Endothelial cell of umbilical vein (primary cell): ENCODE measurements at regions not wholly inside any gene's neighbourhood (a gene's known extent, or its start where the extent isn't known, plus 50 kb on each side); places are given as distances from the start of the nearest gene placed in this dataset.

Experiments
- BruUV-seq: library from RNA; stranded (reverse); fragments of 400-500 nt; replicated peaks from 2 replicates; lab custom pipeline; 2021; lab: Mats Ljungman, UMichigan
- CTCF ChIA-PET: fragments of 300-600, 350-600 bp; sonication (Branson Sonifier 250); formaldehyde crosslinking; loops from one replicate; lab custom pipeline; 2021; ENCODE audit warnings: antibody characterized with exemption, inconsistent platforms; lab: Charles Lee
- POLR2A ChIA-PET: fragments of 300-600, 350-600 bp; sonication (Branson Sonifier 250); formaldehyde crosslinking; loops from one replicate; lab custom pipeline; 2021; ENCODE audit warnings: antibody characterized with exemption, inconsistent platforms; lab: Charles Lee
- DNase-seq: peaks from one replicate; pipeline ENCODE4 v3.0.0-alpha.2; 2011; ENCODE audit warnings: low read depth, low spot score
- FAIRE-seq: peaks from 2 replicates; lab custom pipeline; 2011; peaks lifted over from hg19 to GRCh38; lab: Jason Lieb, UNC
- H2AFZ ChIP-seq: 2 replicates; pipeline ENCODE4 v1.6.0; 2012; ENCODE audit warnings: low read depth, low read length, control low read depth, inconsistent platforms
- H3K27ac ChIP-seq: 2 replicates; pipeline ENCODE4 v1.5.1; 2011; ENCODE audit warnings: low read depth, mild to moderate bottlenecking, control low read depth, low read length, moderate library complexity; ENCODE audit not compliant: insufficient read depth
- H3K27me3 ChIP-seq, 2 experiments: 2 replicates each; pipeline versions ENCODE4 v1.6.0 to v1.6.1; 2011; ENCODE audit warnings: low read length in 2 of 2, mixed read lengths in 1 of 2; ENCODE audit not compliant: control insufficient read depth in 2 of 2, insufficient read depth in 2 of 2
- H3K36me3 ChIP-seq, 2 experiments: 2 replicates in 1 of 2; 3 replicates in 1 of 2; pipeline ENCODE4 v1.5.1; 2011; ENCODE audit warnings: low read length in 2 of 2, mild to moderate bottlenecking in 1 of 2, moderate library complexity in 1 of 2; ENCODE audit not compliant: control insufficient read depth in 2 of 2, insufficient read depth in 2 of 2; ENCODE audit errors: extremely low read depth in 1 of 2
- H3K4me1 ChIP-seq: 3 replicates; pipeline ENCODE4 v1.5.1; 2011; ENCODE audit warnings: mild to moderate bottlenecking, low read length; ENCODE audit not compliant: control insufficient read depth, insufficient read depth; ENCODE audit errors: extremely low read depth
- H3K4me2 ChIP-seq: 2 replicates; pipeline ENCODE4 v1.6.1; 2011; ENCODE audit warnings: low read length, control low read depth, mixed read lengths; ENCODE audit not compliant: insufficient read depth
- H3K4me3 ChIP-seq, 3 experiments: fragments of 200-600 bp in 1 of 3; sonication (generic), shearing (Covaris generic) in 1 of 3; replicated peaks in 1 of 3; 2 replicates each; pipeline ENCODE4 v1.5.1; 2011 to 2016; ENCODE audit warnings: control low read depth in 3 of 3, low read length in 3 of 3, mild to moderate bottlenecking in 2 of 3, inconsistent platforms in 1 of 3, low read depth in 1 of 3, moderate library complexity in 1 of 3; ENCODE audit not compliant: insufficient read depth in 1 of 3
- H3K79me2 ChIP-seq: 2 replicates; pipeline ENCODE4 v1.6.0; 2012; ENCODE audit warnings: low read length, inconsistent platforms; ENCODE audit not compliant: control insufficient read depth, insufficient read depth
- H3K9ac ChIP-seq: replicated peaks from 2 replicates; pipeline ENCODE3; 2011; ENCODE audit warnings: low read length, control low read depth; ENCODE audit not compliant: insufficient read depth; ENCODE audit errors: extremely low read depth
- H3K9me1 ChIP-seq: replicated peaks from 3 replicates; pipeline ENCODE4 v1.6.0; 2011; ENCODE audit warnings: mild to moderate bottlenecking, low read length; ENCODE audit not compliant: control insufficient read depth, insufficient read depth; ENCODE audit errors: extremely low read depth
- H3K9me3 ChIP-seq: replicated peaks from 2 replicates; pipeline ENCODE4 v1.5.1; 2012; ENCODE audit warnings: low read length, inconsistent platforms; ENCODE audit not compliant: control insufficient read depth, insufficient read depth
- H4K20me1 ChIP-seq: replicated peaks from 2 replicates; pipeline ENCODE3; 2011; ENCODE audit warnings: mild to moderate bottlenecking, low read length; ENCODE audit not compliant: control insufficient read depth, insufficient read depth; ENCODE audit errors: extremely low read depth
- EZH2 ChIP-seq: IDR thresholded peaks from 2 replicates; pipeline ENCODE4 v1.6.1; 2012; ENCODE audit warnings: borderline replicate concordance, low read depth, mild to moderate bottlenecking, moderate library complexity, low read length, inconsistent platforms; ENCODE audit not compliant: severe bottlenecking
- FOS ChIP-seq: IDR thresholded peaks from 2 replicates; pipeline ENCODE4 v1.6.1; 2011; ENCODE audit warnings: mild to moderate bottlenecking, low read length, moderate library complexity, borderline replicate concordance; ENCODE audit not compliant: insufficient read depth
- GATA2 ChIP-seq: IDR thresholded peaks from 2 replicates; pipeline ENCODE4 v1.7.0; 2011; ENCODE audit warnings: low read depth, mild to moderate bottlenecking, moderate library complexity, mixed read lengths, low read length; ENCODE audit not compliant: insufficient read length, insufficient read depth
- JUN ChIP-seq: IDR thresholded peaks from 2 replicates; pipeline ENCODE4 v1.6.1; 2011; ENCODE audit warnings: borderline replicate concordance, low read depth; ENCODE audit not compliant: insufficient read length, insufficient read depth
- MYC ChIP-seq: IDR thresholded peaks from one replicate; pipeline ENCODE4 v1.6.1; 2011; ENCODE audit warnings: mild to moderate bottlenecking, low read depth, low read length
- POLR2A ChIP-seq: IDR thresholded peaks from 2 replicates; pipeline ENCODE4 v1.6.1; 2012; ENCODE audit warnings: low read depth, mild to moderate bottlenecking, control low read depth, low read length
- POLR2AphosphoS5 ChIP-seq: IDR thresholded peaks from 2 replicates; pipeline ENCODE4 v1.6.1; 2012; ENCODE audit warnings: low read depth, mild to moderate bottlenecking, control low read depth, low read length, moderate library complexity; ENCODE audit not compliant: insufficient read depth
- dilution Hi-C: fragments of 300-500 bp; cut with MboI; formaldehyde crosslinking; loops from one replicate; pipeline ENCODE4 v1.15.0; 2019; ENCODE audit warnings: low sequenced_read_pairs; ENCODE audit not compliant: extremely low pct_ligation_motif_present
- intact Hi-C: fragments of 100-400 bp; cut with micrococcal nuclease; formaldehyde crosslinking; loops from one replicate; pipeline ENCODE4 v1.10.0; 2022
- TF ChIP-seq, protein P1 (sequence below), 2 donors: IDR thresholded peaks; 1 replicate in 1 of 2; 2 replicates in 1 of 2; pipeline ENCODE4 v1.5.1; 2011; ENCODE audit warnings: low read length in 2 of 2, mild to moderate bottlenecking in 2 of 2, moderate library complexity in 2 of 2, control low read depth in 1 of 2, inconsistent platforms in 1 of 2, low read depth in 1 of 2; ENCODE audit not compliant: insufficient read depth in 1 of 2; ENCODE audit errors: extremely low read depth in 1 of 2
- TF ChIP-seq, protein P2 (sequence below): IDR thresholded peaks from 2 replicates; pipeline ENCODE4 v1.6.1; 2011; ENCODE audit not compliant: insufficient read depth, insufficient read length

DNA sequence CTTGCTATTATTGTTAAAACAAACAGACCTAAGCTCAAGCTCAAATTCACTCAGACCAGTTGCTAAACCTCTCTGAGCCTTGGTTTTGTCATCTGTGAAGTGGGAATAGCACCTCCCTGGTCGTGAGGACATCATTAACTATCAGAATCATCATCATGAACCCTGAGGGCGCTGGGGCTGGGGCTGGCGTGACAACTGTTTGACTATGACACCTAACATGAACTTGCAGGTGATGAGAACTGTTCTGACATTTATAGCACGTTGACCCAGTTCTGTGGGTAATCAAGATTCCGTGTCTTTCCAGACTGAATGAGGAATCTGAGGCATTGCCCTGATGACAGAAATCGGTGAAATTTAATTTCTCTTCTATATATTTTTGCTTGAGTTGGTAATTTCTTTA is 71.3 kb upstream of the CDH5 start:
- Histone ChIP-seq H3K4me1 (no peaks in the 10 kb centered on the region), H3K4me2 (no peak overlapping the region), H3K9me1 (no peaks in the 10 kb centered on the region), H4K20me1 (no peaks in the 10 kb centered on the region), H3K27me3 (peaks cover 0 to 3% of the 10 kb centered on the region in 2 experiments), H3K9ac (no peak overlapping the region), H3K36me3 (no peaks in the 10 kb centered on the region), H3K79me2 (no peaks in the 10 kb centered on the region), H3K9me3 (no peaks in the 10 kb centered on the region), H3K27ac (no peak overlapping the region), H3K4me3 (no peak overlapping the region), H2AFZ (no peak overlapping the region)
- POLR2A ChIA-PET: no interaction called here
- no peak for DNase-seq
- CTCF ChIA-PET: no interaction called here
- no peak for FAIRE-seq
- no peak for TF ChIP-seq FOS
- no peak for TF ChIP-seq EZH2
- TF ChIP-seq, protein P1, sequence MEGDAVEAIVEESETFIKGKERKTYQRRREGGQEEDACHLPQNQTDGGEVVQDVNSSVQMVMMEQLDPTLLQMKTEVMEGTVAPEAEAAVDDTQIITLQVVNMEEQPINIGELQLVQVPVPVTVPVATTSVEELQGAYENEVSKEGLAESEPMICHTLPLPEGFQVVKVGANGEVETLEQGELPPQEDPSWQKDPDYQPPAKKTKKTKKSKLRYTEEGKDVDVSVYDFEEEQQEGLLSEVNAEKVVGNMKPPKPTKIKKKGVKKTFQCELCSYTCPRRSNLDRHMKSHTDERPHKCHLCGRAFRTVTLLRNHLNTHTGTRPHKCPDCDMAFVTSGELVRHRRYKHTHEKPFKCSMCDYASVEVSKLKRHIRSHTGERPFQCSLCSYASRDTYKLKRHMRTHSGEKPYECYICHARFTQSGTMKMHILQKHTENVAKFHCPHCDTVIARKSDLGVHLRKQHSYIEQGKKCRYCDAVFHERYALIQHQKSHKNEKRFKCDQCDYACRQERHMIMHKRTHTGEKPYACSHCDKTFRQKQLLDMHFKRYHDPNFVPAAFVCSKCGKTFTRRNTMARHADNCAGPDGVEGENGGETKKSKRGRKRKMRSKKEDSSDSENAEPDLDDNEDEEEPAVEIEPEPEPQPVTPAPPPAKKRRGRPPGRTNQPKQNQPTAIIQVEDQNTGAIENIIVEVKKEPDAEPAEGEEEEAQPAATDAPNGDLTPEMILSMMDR (IDR thresholded peaks at IDR 0.05; ENCODE audit: extremely low read depth in 1 of 2, insufficient read depth in 1 of 2, low read depth in 1 of 2, low read length in 2 of 2): no peak
- no peak for TF ChIP-seq JUN
- no peak for TF ChIP-seq POLR2AphosphoS5
- no peak for TF ChIP-seq GATA2
- TF ChIP-seq POLR2A: no peak
- TF ChIP-seq, protein P2, sequence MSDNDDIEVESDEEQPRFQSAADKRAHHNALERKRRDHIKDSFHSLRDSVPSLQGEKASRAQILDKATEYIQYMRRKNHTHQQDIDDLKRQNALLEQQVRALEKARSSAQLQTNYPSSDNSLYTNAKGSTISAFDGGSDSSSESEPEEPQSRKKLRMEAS: no peak
- no peak for TF ChIP-seq MYC
- dilution Hi-C loops (no loop called here), intact Hi-C loops (no loop called here)
- BruUV-seq: no TSS peak
